Transverse colon (tissue), 3 donors: ENCODE measurements at regions not wholly inside any gene's neighbourhood (a gene's known extent, or its start where the extent isn't known, plus 50 kb on each side); places are given as distances from the start of the nearest gene placed in this dataset.

ENCODE experiments used
- EP300 ChIP-seq: sonication (generic); formaldehyde crosslinking; IDR thresholded peaks from one replicate; pipeline ENCODE4 v1.6.1; 2017; ENCODE audit warnings: antibody characterized with exemption, low read depth
- POLR2AphosphoS5 ChIP-seq, 3 donors: sonication (generic); formaldehyde crosslinking; IDR thresholded peaks; one replicate each; pipeline ENCODE4 v1.6.1; 2016; ENCODE audit warnings: antibody characterized with exemption in 3 of 3

DNA sequence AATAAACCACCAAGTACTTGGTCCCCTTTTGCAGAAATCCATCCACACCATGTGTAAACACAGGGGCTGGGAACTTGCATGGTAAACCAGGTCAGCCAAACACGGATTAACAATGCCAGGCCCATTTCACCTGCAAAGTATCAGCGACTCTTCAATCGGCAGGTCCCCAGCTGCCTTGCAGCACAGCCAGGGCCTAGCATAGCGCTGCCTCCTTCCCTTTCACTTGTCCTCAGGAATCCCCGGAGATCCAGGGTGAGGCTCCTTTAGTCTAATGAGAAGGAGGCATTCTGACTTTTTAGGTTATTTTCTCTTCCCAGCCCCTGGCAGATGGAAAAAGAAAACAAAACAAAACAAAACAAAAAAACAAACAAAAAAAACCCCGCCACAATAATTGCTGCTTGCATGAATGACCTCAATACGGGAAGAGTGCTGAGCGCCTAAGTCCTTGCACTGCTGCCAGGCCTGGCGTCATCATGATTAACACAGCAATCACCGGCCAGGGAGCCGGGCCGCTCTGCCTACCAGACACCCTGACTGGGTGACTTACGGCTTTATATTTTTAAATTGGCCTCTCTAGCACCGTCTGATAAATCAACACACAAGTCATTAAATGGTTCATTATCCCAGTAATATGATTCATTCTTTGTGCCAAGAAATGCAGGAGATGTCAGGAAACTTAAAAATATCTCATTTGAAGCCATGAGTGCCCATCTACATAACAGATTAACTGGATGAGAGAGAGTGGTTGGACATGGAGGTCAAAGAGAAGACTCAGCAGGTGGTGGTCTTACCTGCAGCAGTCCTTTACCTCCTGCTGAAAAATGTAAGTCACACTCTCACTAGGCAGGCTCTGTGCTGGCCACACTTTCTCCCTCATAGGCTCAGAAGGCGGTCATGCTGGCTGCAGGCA is 692.7 kb downstream of the UQCRFS1 start:
- TF ChIP-seq EP300, result no peak
- no peak for TF ChIP-seq POLR2AphosphoS5 (IDR thresholded peaks at IDR 0.05)
